ENCODE measurements at regions not wholly inside any gene's neighbourhood (a gene's known extent, or its start where the extent isn't known, plus 50 kb on each side); places are given as distances from the start of the nearest gene placed in this dataset.

DNA sequence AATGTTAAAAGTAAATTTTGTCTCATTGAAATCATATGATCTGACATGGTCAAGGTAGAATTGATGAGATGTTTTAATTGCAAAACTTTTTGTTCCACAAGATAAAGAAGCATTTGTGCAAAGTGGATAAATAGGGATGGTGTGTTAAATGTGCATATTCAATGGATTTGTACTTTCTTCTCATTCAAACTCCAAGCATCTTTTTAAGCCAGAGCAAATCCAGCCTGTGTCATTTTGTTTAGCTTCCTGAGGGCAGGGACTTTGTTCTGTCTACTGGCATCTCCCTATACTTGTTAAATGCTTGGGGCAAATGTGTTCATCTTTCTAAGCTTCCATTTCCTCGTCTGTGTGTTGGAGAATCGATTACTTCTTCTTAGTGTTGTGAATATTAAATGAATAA, 200.3 kb downstream of the SLIT2 start:
- DNase-seq, result no peak

DNA sequence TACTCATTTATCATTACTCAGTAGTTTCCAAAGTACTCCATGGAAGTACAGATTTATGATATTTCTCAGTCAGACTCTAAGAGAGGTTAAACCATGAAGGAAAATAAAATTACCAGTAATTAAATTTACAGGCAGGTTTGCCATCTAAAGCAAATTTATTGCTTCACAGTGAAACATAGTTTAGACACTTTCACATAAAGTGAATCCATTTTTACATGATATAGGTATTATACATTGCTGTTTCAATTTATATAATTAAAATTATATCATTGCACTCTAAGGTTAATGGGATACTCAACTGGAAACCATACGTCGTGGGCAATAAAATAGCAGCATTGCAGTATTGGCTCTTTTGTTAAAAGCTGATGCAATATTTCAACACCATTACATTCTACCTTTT, 202.8 kb downstream of the SLIT2 start:
- no peak for DNase-seq

DNA sequence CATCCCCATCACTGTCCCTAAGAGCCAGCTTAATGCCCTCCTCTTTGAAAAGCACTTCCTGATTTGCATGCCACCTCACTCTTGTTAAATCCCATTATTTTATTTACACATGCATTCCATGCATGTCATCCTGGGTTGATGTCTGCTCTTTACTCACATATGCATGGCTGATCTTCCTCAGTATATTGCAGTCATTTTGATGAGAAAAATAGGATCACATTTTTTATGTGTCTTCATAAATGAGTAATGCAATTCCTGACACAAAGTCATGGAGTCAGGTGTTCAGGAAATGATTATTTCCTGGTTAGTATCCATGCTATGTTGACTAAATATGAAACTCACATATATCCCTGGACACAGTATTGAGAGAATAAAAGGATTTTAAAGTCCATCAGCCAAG, 204.7 kb downstream of the SLIT2 start:
- DNase-seq, result peak; percentile 35

DNA sequence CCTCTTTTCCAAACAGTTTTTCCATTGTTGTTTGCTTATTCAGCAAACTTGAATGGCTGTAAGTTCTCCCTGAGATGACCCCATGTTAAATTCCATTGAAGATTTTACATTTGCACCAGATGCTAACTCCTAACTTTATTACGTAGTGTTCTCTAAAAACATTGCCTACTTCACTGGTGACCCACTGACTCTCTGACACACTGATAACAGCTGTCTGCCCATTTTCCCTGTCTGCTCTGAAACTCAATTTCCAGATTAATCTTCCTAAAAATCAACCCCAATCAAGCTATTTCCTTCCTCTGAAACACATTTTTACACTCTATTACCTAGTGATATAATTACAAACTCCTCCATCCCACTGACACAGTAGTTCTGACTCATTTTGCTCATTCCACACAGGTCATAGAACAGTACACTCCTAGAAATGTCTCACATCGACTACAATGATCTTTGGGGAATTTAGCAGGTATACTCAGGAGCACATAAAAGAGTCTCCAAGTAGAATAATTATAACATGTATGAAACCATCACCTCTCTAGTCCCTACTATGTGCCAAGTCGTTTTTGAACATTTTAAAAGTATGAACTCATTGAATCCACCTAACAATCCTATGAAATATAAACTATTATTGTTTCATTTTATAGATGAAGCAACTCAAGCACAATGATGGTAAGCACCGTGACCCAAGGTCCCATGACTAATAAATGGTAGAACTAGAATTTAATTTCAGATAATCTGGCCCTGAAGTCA, 210.9 kb downstream of the SLIT2 start:
- DNase-seq, result peak; percentile 17

DNA sequence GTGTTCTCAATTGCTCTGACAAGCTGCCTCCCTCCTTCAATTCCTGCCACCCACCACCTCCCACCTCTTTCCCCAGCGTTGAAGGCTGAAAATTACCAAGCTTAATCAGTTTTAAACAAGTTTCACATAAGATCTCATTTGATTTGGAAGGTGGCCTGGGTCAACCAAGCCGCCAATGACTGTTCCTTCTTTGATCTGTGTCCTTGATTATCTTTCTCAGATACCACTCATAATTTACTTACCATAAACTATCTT, 211.4 kb downstream of the SLIT2 start:
- DNase-seq, result no peak

DNA sequence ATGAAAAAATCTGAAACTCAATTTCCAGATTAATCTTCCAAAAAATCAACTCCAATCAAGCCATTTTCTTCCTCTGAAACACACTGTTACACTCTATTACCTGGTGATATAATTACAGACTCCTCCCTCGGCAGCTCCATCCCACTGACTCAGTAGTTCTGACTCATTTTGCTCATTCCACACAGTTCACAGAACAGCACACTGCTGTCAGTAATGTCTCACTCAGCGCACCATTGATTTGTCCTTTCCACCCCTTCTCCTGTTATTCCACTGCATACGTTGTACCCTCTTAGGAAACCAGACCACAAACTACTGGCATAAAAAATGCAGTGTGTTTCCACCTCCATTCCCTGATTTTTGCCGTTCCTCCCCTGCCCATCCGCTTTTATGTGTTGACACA, 212.7 kb downstream of the SLIT2 start:
- DNase-seq, result peak; percentile 75

DNA sequence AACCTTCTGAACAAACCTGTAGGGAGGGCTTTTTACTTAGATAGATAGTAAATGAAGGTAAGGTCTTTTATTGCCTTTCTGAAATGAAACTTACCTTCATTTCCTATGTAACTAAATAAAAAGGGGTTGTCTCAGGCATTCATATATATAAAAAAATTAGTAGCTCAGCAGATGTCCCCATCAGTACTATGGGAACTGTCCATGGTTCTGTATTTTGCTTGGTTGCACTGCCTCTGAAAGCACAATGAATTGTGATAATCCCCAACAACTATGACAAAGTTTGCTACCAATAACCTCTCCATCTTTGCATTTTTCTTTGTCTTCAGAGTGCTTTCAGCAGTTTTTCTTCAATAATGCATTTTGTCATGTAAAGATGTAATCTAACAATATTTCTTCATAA, 222.4 kb downstream of the SLIT2 start:
- DNase-seq, result peak; percentile 22

DNA sequence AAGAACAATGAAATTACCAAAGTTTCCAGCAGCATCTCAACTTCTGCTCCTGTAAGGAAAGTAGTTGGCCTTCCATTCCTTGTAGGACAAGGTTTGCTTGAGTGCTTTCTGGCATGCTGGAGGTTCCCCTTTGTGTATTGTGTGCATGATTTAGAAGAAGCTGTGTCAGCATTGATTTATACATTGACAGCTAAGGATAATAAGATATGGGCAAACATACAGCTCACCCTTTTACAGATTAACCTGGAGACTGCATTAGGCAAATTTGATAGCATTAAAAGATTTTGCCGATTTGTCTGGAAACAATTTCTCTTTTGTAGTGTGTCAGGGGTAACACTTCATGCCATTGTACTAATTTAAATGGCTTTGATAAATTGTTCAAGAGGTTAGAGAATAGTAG, 221.8 kb upstream of the PACRGL start:
- DNase-seq, result no peak

DNA sequence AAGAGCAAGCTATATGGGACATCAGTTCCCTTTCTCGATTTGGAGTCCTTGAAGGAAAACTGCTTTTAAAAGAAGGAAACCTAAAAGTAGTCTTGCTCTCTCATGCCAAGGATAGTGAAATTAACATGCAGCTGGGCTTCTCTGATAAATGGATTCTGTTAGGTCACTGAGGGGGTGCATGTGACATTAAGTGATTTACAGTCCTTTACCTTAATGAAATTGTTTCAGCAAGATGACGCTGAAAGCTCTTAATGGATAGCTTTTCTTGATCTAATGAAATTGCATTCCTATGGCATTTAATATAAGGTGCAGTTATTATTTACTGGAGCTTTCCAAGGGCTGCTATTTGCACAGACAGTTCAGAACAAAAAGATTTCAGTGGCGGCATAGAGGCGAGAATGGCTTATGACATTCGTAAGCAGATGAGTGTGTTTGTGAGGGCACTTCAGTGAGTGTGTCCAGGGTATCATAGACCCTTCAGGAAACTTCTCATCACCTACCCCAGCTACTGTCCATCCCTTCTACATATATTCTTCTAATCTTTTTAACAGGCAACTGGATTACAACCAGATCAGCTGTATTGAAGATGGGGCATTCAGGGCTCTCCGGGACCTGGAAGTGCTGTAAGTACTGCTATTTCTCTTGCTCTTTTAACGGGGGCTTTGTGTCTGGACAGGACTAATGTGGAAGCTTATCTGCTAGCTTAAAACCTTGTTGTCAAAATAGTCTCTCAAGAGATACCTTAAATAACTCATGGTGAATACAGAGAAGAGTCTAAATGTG, 219.9 kb upstream of the PACRGL start:
- no peak for DNase-seq

DNA sequence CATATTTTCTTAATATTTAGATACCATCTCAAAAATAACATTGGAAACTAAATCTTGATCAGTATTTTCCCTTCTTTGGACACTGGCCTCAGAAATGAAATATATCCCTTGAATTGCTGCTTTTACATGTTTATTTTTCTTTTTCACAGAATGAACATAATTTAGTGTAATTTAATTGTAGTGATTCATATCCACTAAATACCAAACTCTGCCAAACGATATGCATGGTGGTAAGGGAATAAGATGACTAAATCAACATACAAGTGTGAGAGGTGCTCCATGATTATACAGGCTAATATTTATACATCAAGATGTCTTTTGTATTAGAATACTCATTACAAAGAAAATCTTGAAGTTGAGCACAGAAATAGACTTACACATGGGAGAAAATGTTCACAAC, 216.8 kb upstream of the PACRGL start:
- DNase-seq, result peak; percentile 17

DNA sequence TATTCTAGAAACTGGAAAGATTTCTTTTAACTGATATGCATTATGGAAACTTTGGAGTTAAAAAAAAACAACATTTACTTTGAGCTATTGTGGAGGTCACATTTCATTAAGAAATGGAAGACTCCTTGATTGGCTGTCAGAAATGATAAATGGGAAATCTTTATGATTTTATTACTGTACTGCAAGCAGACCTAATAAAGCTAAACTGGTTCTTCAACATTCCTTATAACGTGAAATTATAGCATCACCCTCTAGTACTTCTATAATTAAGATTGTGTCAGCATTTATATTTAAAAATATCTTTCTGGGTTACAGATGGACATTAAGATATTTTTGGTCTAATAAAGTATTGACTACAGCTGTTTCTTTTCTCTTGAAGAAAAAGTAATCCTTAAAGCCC, 213.8 kb upstream of the PACRGL start:
- DNase-seq, result no peak

DNA sequence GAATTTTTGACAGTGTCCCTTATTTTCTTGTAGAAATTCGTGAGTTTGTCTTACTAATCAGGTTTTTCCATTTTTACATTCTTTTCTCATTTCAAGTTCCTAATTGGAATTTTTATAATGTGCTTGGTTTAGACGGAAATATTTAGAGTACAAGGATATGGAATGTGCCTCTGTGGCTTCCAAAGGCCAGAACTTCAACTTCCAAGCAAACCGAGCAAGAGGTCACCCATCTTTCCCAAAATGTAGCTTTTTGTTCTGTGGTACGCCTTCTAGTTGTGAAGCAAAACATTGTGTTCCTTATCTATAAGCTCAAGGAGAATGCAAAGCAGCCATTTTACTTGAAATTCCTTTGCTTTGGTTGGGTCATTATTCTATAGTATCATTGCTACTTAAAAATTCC, 212.8 kb upstream of the PACRGL start:
- DNase-seq, result peak; percentile 29

DNA sequence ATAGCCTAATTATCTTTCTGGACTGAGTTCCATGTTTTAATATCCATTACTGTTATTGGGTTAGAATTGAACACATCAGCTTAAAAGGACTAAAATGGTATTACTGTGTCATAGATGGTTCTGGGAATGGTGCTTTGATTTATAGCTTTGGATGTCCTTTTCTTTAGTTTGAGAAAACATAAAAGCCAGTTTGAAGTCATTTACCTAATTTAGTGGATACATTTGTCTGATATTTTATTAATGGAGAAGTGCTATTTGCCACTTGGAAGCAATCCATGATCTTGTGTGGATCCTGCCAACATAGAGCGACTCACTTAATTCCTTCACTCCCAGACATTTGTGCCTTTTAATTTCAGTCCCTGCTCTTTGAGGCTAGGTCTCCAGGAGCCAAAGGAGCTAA, 212.4 kb upstream of the PACRGL start:
- peak; percentile 43 for DNase-seq

DNA sequence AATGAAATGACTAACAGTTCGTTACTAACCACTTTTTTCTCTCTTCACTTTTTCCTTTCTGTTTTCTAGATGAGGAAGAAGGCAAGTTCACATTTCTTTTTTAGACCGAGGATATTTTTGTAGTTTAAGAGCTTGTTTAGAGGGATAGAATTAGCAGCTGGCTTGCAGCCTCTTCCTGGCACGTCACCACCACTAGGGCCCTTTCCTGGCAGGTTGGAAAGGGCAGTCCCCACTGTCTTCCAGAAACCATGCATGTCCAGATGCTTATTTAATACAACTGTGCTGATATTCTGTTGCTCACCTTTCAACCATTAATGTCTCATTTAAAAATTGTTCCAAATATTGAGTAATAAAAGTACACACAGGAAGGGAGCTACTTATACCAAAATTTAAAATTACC, 209.5 kb upstream of the PACRGL start:
- no peak for DNase-seq

DNA sequence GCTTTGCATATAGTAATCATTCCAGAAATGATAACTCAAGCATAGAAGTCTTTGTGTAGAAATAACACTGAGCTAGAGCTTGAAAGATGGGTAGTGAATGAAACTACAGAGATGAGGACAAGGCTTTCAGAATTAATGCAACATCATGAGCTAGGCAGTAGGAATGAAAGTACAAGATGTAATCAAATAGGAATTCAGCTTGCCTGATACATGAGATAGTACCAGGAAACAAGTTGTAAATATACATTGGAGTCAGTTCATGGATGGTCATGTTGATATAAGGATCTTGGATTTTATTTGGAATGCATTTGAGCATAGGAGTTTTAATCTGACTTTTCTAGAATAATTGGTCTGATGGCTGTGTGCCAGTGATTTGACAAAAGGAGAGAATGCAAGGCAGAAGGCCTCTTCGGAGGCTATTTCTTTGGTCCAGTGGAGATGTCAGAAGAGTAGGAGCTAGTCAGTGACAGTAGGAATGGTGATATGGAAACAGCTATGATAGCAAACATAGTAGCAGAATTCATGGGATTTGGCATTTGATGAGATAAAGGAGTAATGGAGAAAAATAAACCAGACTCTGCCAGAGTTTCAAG, 206.4 kb upstream of the PACRGL start:
- peak; percentile 65 for DNase-seq

DNA sequence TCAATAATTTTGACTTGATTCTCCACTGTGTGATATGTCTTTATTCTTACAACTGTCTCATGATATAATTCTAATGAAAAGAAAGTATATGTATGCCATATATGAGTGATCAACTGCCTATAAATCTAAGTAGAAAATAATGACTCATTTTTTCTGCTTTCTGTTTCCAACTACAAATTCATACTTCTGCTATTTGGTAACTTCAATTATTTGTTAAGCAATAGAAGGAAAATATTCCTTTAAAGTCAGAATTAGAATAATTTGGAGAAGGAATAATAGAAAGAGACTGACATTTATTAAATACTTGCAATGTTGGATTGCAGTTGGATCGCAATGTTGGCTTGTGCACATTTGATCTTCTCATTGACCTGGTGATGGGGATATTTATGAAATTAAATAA, 204.2 kb upstream of the PACRGL start:
- DNase-seq, result no peak

DNA sequence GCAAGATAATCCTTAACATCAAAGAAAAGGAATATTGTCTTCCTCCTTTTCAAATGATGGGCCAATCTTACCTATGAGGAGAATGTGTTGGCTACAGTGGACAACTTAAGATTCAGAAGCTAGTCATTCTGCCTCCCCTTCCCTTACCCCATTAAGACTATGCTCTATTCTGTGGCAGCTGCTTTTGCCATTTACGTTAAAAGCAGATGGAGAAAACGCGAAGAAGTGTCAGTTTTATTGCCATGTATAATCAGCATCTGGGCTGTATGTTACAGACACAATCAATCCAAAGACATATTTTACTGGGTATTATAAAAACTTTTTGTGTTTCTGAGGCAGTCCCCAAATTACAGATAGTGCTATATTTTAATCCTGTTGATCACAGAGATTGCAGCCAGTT, 196.1 kb upstream of the PACRGL start:
- DNase-seq, result no peak

DNA sequence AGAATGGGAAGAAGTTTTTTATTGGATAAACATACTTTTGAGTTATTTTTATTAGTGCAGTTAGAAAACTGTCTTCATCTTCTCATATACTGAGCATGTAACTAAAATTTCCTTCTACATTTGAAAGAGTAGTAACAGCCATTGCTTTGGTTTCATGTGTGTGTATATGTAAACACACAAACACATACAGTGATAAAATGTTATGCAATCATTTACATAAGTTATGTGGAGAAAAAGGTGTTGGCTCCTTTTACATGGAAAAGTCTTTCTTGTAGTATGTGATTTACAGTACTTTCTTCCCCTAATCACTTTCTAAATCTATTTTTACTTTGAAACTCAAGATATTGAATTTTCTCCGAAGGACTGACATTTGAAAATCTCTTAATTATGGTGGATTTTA, 194.3 kb upstream of the PACRGL start:
- DNase-seq, result no peak

DNA sequence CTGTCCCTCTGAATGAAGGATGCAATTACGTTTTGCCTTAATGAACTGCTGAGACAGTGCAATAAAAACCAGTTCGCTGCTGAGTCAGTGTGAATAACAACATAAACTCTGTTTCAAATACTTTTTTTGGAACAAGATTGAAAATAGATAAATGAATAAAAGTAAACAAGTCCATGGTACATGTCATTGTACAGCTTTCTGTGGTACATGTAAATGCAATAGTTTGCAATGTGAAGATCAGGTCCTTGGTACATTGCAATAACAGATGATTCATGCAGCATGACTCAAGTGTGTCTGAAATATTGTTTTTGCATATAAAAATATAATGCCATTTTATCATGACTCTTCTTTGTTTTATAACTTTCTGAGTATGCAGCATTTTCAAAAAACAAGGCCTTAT, 193.4 kb upstream of the PACRGL start:
- peak; percentile 78 for DNase-seq

DNA sequence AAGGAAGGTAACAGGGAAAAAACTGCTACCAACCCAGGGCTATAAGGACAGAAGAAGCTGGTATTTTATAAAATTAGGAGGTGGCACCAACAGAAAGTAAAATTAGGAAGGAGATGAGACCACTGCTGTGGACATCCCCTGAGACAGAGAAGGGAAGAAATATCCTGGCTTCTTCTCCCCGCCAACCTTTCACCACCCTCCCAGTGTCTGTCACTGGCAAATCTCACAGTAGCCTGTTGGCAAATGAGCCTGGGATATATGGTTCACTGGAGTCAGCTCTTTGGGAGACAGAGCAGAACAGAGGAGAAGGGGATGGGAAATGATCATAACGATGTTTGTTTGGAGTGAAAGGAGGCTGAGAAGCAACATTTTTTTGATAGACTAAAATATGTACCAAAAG, 190.9 kb upstream of the PACRGL start:
- no peak for DNase-seq

DNA sequence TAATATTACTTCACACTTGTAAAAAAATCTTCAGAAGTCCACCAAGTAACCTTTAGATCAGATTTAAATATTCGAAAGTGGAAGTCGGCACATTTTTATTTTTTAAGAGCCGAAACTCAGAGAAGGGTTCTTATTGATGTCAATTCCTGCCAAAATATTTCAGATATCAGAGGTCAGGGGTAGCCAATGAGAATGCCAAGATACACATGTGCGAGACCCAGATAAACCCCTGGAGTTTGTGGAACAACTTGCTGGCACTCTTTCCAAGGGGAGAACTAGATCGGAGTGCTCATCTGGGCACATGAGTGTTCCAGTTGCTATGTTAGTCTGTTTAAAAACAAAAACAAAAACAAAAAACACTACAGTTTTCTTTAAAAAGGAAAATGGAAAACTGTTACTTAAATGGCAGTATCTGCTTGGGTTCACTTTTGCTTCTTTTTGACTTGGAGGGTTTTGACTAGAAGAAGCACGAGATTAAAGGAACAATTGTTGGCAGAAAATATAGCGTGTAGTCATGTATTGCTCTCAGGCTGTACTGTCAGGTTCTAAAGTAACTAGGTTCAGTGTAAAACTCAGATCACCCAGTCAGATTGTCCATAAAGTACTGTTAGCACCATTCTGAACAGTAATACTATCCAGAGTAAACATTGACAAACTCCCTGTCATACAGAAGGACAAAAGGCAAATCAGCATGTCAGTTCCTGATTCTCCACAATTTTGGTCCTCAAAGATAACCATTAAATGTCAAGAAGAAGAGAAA, 188.0 kb upstream of the PACRGL start:
- no peak for DNase-seq

DNA sequence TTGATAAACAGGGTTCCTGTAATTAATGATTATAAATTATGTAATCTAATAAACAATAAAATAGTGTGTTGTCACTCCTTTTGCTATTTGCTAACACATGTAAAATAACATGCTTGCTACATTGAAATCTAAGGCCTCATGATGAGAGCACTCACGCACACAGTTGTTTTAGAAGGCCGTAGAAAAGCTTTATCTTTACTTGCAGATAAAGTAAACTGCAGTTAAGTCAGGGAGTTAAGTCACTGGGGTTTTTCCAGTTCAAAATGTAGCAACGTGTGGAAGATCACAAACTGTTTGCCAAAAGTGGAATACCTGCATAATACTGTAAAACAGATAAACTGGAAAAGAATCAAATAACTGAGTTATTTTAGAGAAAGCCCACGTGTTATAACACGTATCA, 187.3 kb upstream of the PACRGL start:
- DNase-seq, result no peak

DNA sequence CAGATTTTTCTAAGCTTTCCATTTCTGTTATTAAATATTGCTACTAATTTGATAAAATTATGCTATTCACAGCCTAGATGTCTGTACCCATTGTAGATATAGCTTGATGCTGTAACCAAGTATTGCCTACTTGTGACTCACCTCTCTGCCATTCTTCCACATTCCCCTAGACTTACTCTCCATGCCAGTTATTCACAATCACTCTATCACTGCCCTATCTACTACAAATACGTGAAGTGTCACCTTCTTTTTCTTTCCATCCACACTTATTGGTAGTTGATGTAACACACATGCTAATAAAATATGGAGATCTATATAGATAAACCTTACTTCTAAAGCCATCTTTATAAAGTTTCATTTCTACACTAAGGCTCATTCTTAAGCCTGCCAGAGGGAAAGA, 179.4 kb upstream of the PACRGL start:
- peak; percentile 53 for DNase-seq

DNA sequence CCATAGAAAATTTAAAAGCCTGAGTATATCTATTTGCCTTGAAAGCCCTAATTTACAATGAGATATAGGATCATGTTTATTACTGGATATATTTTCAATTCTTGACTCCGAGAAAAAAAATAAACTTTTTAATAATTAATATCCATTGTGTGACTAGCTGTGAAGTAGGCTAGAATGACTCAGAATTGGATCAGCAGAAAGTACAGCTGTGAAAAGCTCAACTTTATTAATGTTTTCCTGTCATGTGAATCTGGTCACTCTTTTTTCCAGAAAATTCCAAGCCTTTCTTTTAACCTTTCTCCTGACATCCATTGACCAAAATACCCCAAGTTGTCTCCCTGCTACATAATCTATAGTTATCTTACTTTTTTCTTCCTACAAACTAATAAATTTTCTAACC, 171.8 kb upstream of the PACRGL start:
- peak; percentile 45 for DNase-seq

All from fibroblast of skin of abdomen (primary cell).